HG03354 (cell line): ENCODE measurements at regions not wholly inside any gene's neighbourhood (a gene's known extent, or its start where the extent isn't known, plus 50 kb on each side); places are given as distances from the start of the nearest gene placed in this dataset.
"Not testable (repeated sequence)": the region's sequence is repeated elsewhere in the genome, so short reads cannot be mapped to it uniquely, and the experiment has no call there.

Experiments used
- ATAC-seq: cut with Tn5 transposase; IDR thresholded peaks from one replicate; pipeline ENCODE4 v1.9.1; 2021; ENCODE audit warnings: mild to moderate bottlenecking; ENCODE audit not compliant: unreplicated experiment, poor library complexity, severe bottlenecking

DNA sequence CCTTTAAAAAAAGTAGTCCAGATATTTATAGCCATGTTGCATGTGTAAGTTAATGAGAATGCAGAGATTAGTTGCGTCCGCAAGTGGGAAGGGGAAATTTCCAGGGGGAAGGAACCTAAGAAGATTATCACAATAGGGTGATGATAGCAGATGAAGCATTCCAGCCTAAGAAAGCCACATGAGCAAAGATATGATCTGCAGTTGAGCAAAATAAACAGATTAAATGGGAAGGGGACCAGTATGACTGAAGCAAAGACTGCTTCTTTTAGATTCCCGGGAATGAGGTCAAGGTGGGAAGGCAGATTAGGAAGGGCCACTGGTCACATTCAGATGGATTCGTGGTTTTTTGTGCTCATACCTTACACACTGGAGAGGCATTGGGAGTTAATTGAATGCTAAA is 154.6 kb upstream of the CDH2 start:
- no peak for ATAC-seq

DNA sequence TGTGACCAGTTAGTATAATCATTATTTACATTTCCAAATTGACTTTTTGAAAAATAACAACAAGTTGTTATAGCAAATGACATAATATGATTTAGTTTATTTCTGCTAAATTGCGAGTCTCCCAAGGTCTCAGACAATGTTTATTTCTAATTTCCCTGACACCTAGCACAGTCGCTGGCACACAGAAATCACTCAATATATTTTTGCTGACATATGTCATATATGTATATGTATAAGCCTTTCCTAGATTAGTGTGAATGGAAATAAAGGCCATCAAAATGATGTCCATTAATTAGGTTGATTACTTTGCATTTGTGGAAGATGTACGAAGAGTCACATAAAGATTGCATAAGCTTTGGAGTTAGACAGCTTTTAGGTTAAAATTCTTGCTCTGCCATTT is 136.7 kb upstream of the CDH2 start:
- no peak for ATAC-seq

DNA sequence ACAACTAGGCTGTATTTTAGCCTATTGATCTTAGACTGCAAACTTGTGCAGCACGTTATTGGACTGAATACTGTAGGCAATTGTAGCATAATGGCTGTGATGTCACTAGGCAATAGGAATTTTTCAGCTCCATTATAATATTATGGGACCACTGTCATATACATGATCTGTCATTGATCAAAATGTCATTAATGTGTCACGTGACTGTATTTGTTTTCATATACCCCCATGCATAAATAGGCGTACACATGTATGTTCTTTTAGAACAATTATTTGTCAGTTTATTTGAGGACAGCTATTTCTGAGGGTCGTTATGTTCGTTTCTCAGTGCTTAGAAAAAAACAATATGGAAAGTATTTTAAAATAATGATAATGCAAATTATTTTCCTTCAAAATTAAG is 111.9 kb upstream of the CDH2 start:
- ATAC-seq, result no peak

DNA sequence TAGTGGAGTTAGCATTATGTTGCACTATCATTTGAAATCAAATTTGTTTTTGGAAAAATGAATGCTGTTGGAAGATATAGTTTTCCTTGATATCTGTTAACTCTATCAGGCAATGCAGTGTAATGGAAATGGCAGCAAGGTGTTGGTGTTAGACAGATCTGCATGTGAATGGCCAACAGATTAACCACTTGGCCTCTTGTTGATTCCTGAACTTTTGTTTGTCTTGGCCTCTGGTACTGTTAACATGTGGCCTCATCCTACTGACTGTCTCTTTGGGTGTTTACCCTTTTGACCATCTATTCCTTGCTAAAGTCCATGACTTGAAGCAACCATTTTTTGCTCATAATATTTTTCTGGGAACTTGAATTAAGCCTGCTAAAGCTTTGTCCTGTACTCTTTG is 110.2 kb upstream of the CDH2 start:
- no peak for ATAC-seq

DNA sequence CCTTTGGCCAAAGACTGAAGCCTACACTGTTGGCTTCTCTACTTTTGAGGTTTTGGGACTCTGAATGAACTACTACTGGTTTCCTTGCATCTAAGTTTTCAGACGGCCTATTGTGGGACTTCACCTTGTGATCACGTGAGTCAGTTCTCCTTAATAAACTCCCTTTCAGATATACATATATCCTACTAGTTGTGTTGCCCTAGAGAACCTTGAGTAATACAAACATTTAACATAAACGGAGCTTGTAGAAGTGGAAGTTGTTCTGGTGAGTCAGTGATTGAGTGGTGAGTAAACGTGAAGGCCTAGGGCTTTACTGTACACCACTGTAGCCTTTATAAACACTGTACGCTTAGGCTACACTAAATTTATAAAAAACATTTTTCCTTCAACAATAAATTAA is 107.2 kb upstream of the CDH2 start:
- ATAC-seq, result no peak

DNA sequence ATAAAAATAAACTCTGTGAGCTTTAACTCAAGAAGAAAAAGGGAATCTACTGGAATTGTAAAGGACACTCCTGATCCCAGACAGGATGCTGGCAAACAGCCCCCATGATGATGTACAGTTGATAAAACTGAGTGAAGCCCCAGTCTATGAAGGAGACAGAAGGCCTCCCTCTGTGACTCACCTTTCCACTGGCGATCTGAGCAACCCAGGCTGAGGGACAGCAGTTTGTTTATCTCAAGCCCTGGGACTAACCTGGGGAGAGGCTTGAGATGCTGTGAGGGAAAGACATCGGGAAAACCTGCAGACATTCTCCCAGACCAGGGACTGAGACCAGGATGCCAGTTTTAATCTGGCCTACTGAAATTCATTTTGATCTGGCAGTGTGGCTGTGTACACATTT is 104.5 kb upstream of the CDH2 start:
- no peak for ATAC-seq

DNA sequence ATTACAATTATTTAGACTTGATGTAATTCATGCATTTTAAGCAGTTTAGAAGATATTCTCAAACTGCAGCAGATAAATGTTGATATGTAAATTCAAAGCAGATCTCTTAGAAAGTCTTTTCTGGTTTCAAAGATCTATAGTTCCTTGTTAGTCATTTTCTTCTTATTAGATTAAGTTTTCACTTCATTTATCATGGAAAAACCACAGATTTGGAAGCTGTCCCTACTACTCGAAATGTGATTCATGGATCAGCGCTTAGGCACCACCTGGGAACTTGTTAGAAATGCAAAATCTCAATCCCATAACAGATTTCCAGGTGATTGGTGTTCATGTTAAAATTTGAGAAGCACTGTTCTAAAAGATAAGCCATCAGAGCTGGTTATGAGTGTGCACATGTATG is 92.8 kb upstream of the CDH2 start:
- no peak for ATAC-seq

DNA sequence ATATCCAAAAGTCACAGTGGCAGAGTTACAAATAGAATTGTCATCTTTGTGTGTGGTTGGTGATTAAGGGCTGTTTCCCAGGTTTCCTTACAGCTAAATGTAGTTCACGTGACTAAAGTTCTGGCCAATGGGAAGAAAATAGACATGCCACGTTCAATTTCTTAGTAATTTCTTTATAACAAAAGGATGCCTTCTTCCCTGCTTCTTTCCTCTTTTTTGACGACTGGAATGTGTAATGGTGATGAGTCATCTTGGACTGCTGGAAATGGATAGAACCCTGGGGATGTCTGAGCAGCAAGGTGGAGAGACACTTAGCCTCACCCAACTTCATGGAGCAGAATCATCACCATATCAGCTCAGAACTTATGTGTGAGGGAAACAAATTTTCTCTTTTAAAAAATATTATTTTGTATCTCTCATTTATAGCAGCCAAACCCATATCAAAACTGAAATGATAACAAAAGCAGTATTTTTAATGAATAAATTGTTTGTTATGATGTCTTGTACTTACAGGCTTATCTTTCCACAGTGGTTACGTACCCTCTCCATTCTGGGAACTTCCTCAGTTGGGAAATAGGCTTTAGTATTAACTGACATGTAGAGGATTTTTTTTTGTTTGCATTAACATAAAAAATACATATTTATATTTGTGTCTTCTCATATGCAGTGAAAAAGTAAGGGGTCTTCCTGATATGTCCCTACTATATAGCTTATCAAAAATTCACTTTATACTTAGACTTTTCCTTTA is 91.1 kb upstream of the CDH2 start:
- ATAC-seq, result no peak

DNA sequence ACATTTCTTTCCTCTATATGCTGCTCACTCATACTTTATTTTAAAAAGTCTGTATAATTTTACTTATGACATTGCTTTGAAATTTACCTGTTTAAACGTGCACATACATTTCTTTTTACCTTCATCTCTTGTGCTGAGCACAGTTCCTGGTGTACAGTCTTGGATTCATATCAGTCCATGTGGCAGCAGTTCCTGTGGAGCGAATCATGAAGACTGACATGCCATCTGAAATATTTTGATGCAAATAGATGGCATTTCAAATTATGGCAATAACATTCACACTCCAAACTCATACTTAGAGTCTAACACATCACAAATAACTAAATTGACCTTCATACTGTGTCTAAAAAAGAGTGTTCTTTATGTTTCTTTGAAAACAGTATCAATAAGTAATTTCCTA is 90.3 kb upstream of the CDH2 start:
- no peak for ATAC-seq

DNA sequence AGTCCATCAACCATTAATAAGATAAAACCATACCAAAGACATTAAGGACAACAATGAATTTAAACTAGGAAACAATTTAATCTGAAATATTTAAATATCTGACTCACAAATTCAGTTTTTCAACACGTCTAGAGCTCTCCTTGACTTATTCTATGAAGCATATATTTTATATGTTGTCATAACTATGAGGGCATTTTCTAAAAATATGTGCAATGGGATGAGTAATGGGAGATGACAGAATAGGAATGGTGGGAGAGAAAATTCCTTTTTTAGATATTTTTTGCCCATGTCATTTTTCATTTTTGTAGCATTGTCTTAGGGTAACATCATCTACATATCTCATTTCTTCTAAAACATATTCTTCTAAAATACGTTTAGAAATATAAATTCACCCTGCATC is 79.2 kb upstream of the CDH2 start:
- ATAC-seq, result no peak

DNA sequence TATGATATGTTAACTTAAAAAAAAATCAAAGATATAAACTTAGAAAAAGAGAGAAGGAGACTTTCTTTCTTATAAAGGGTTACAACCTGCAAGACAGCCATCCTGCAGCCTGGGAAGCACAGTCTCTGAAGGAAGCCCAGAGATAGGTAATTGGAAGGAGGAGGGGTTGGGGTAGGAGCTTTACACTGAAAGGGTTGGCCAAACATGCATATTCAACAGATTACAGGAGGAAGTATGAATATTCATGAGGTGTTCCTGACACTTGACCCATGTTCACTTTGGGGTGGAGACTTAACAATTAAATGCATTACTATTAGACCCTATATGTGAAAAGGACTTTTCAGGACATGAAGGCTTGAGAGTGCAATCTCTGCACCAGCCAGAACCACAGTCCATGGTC is 71.7 kb upstream of the CDH2 start:
- ATAC-seq, result no peak

DNA sequence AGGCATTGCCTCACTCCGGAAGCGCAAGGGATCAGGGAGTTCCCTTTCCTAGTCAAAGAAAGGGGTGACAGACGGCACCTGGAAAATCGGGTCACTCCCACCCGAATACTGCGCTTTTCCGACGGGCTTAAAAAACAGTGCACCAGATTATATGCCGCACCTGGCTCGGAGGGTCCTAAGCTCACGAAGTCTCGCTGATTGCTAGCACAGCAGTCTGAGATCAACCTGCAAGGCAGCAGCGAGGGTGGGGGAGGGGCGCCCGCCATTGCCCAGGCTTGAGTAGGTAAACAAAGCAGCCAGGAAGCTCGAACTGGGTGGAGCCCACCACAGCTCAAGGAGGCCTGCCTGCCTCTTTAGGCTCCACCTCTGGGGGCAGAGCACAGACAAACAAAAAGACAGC is 63.7 kb upstream of the CDH2 start:
- not testable (repeated sequence) for ATAC-seq

DNA sequence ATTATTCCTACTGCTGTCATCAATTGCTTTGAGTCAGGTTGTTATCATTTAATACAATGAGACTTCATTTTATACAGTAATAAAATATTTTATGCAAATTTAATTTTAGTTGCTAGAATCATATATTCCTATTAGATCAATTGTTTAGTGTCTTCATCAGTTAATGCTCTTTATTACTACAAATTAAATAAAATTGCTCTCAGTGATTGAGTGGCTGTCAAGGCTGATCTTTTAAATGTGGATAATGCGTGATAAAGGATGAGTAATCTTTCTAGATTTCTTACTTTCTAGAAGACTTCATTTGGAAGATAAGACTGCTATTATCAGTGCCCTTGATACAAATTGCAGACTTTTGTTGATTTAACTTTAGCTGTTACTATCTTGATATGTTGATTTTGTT is 59.6 kb upstream of the CDH2 start:
- no peak for ATAC-seq
